Gastroesophageal sphincter (tissue), 4 donors: ENCODE measurements at regions not wholly inside any gene's neighbourhood (a gene's known extent, or its start where the extent isn't known, plus 50 kb on each side); places are given as distances from the start of the nearest gene placed in this dataset.

Experiments
- ATAC-seq: fragments of 150-250 bp; one replicate; pipeline ENCODE4 v1.9.1; 2016; ENCODE audit warnings: mild to moderate bottlenecking, moderate library complexity
- H3K27ac ChIP-seq, 4 donors: fragments of 200-600 bp; sonication (generic) in 3 of 4; 1 replicate in 3 of 4; 2 replicates in 1 of 4; pipeline ENCODE4 v1.5.1; 2016 to 2019
- H3K27me3 ChIP-seq: fragments of 200-600 bp; sonication (generic); one replicate; pipeline ENCODE4 v1.5.1; 2019
- H3K36me3 ChIP-seq, 2 donors: fragments of 200-600 bp; sonication (generic); one replicate each; pipeline ENCODE4 v1.5.1; 2019; ENCODE audit warnings: control low read depth in 1 of 2
- H3K4me1 ChIP-seq, 3 donors: fragments of 200-600 bp; sonication (generic); 1 replicate in 2 of 3; 2 replicates in 1 of 3; pipeline ENCODE4 v1.5.1; 2016 to 2019; ENCODE audit warnings: control low read depth in 2 of 3
- H3K4me3 ChIP-seq, 2 donors: fragments of 200-600 bp; sonication (generic); one replicate each; pipeline ENCODE4 v1.5.1; 2019; ENCODE audit warnings: mild to moderate bottlenecking in 1 of 2, moderate library complexity in 1 of 2
- H3K9me3 ChIP-seq, 3 donors: fragments of 200-600 bp; sonication (generic); one replicate each; pipeline ENCODE4 v1.5.1; 2017 to 2019; ENCODE audit warnings: control low read depth in 2 of 3
- EP300 ChIP-seq: sonication (generic); formaldehyde crosslinking; IDR thresholded peaks from one replicate; pipeline ENCODE4 v1.6.1; 2017; ENCODE audit warnings: antibody characterized with exemption, mild to moderate bottlenecking
- POLR2A ChIP-seq, 2 donors: fragments of 450-650 bp; IDR thresholded peaks; one replicate each; pipeline ENCODE4 v1.6.1; 2017; ENCODE audit warnings: antibody characterized with exemption in 2 of 2, mild to moderate bottlenecking in 2 of 2, moderate library complexity in 1 of 2
- POLR2AphosphoS5 ChIP-seq: sonication (generic); formaldehyde crosslinking; IDR thresholded peaks from one replicate; pipeline ENCODE4 v1.6.1; 2017; ENCODE audit warnings: antibody characterized with exemption
- whole genome bisulfite sequencing, 2 donors: methylation state at CpG; one replicate each; pipeline ENCODE4 v1.1.5; 2018; ENCODE audit warnings: low coverage in 1 of 2; 5-methylcytosine and 5-hydroxymethylcytosine counted together
- TF ChIP-seq, protein P1 (sequence below), 4 experiments: fragments of 200-600 bp in 2 of 4; fragments of 450-650 bp in 2 of 4; sonication (generic) in 1 of 4; IDR thresholded peaks; one replicate each; pipeline ENCODE4 v1.5.1; 2017 to 2019; ENCODE audit warnings: antibody characterized with exemption in 4 of 4, mild to moderate bottlenecking in 2 of 4, moderate library complexity in 2 of 4

DNA sequence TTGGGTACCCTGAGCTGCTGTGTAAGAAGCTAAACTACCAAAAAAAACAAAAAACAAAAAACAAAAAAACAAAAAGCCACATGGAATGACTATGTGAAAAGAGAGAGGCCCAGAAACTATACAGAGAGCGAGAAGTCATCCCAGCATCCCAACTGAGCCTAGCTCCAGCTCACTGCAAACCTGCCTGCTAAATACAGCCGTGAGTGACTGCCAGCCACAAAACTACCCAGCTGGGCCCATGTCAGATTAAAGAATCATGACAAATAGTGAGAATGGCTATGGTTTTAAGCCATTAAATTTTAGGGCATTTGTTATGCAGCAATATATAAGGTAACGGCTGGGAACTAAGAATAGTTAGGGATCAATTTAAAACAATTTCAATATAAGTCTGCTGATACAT is 335.1 kb upstream of the PDE4D start:
- ATAC-seq = no peak
- no peaks in the 10 kb centered on the region for H3K27me3 ChIP-seq

DNA sequence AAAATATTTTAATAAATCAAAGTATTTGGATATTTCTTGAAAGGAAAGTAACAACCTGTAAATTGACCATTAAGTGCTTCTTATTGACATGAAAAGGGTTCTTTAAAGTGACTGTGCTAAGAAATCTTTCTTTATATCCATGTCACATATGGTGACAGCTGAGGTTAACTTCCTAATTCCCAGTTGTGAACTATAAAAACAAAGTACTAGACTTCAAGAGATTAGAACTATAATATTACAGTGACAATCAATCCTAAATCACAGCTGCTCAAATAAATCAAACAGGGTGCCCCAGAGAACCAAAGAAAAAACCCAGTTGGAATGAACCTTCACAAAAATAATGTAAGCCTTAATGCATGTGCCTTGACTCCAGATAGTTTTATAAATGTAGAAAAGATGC is 332.6 kb upstream of the PDE4D start:
- H3K27ac ChIP-seq = no peak overlapping the region
- ATAC-seq = no peak
- no peaks in the 10 kb centered on the region for H3K27me3 ChIP-seq
- no peaks in the 10 kb centered on the region for H3K36me3 ChIP-seq
- no peaks in the 10 kb centered on the region for H3K9me3 ChIP-seq
- H3K4me1 ChIP-seq = no peaks in the 10 kb centered on the region
- H3K4me3 ChIP-seq = no peak overlapping the region
- no peak for TF ChIP-seq POLR2A (IDR thresholded peaks at IDR 0.05)
- TF ChIP-seq EP300 = no peak
- TF ChIP-seq POLR2AphosphoS5 = no peak
- TF ChIP-seq, protein P1, sequence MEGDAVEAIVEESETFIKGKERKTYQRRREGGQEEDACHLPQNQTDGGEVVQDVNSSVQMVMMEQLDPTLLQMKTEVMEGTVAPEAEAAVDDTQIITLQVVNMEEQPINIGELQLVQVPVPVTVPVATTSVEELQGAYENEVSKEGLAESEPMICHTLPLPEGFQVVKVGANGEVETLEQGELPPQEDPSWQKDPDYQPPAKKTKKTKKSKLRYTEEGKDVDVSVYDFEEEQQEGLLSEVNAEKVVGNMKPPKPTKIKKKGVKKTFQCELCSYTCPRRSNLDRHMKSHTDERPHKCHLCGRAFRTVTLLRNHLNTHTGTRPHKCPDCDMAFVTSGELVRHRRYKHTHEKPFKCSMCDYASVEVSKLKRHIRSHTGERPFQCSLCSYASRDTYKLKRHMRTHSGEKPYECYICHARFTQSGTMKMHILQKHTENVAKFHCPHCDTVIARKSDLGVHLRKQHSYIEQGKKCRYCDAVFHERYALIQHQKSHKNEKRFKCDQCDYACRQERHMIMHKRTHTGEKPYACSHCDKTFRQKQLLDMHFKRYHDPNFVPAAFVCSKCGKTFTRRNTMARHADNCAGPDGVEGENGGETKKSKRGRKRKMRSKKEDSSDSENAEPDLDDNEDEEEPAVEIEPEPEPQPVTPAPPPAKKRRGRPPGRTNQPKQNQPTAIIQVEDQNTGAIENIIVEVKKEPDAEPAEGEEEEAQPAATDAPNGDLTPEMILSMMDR (IDR thresholded peaks at IDR 0.05) = no peak

More for the DNA sequence above, 335.1 kb upstream of the PDE4D start:
- no peaks in the 10 kb centered on the region for H3K36me3 ChIP-seq
- no peaks in the 10 kb centered on the region for H3K4me1 ChIP-seq
- no peak overlapping the region for H3K27ac ChIP-seq
- WGBS, 2 donors = 87 to 93% methylated on average over 1 to 3 of the region's 3 CpGs
- no peak overlapping the region for H3K4me3 ChIP-seq
- TF ChIP-seq POLR2AphosphoS5 (no peak), POLR2A (IDR thresholded peaks at IDR 0.05) (no peak), EP300 (no peak)
- TF ChIP-seq, protein P1 (IDR thresholded peaks at IDR 0.05) = no peak
- H3K9me3 ChIP-seq = no peaks in the 10 kb centered on the region

DNA sequence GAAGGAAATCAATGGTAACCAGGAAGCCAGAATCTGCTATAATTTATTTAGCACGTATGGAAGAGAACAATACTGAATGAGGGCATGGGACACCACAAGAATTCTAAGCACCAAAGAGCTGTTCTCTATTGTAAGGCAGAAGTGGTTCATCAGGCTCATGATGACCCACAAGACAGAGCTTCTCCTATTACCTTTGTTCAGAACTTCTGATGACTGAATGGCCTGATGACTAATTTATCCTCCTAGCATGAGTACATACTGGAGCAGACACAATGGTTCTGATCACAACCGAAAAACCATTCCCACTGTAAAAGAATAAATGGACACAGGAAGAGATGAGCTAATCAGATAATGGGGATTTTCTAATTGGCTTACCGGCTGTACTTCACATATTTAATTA is 329.8 kb upstream of the PDE4D start:
- no peak for ATAC-seq
- Histone ChIP-seq H3K36me3 (no peaks in the 10 kb centered on the region), H3K9me3 (no peaks in the 10 kb centered on the region), H3K27me3 (no peaks in the 10 kb centered on the region), H3K4me1 (no peaks in the 10 kb centered on the region), H3K4me3 (no peak overlapping the region), H3K27ac (no peak overlapping the region)
- TF ChIP-seq EP300 = no peak
- TF ChIP-seq POLR2A (IDR thresholded peaks at IDR 0.05) = no peak
- TF ChIP-seq, protein P1 (IDR thresholded peaks at IDR 0.05) = no peak
- no peak for TF ChIP-seq POLR2AphosphoS5
- WGBS, 2 donors = 79 to 81% methylated on average over 3 of the region's 3 CpGs

DNA sequence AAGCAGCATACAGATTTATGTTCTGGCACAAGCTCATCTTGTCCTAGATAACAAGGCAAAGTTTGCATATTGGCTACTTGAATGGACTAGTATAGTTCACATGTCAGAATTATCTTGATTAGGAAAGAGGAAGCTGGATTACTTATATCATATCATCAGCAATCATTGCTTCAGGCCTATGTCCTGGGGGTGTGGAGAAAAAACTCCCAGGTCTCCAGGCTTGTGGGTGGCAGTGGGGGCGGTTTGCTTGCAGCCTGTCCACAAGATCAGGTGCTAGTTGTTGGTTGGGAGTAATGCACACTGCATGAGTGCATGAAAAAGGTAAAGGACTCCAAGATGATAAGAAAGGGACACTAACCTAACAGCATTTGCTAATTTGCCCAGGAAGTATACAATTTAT is 326.4 kb upstream of the PDE4D start:
- Histone ChIP-seq H3K4me1 (no peaks in the 10 kb centered on the region), H3K27me3 (no peaks in the 10 kb centered on the region), H3K27ac (no peak overlapping the region), H3K36me3 (no peaks in the 10 kb centered on the region), H3K4me3 (no peak overlapping the region), H3K9me3 (no peaks in the 10 kb centered on the region)
- TF ChIP-seq EP300 (no peak), POLR2A (IDR thresholded peaks at IDR 0.05) (no peak)
- TF ChIP-seq, protein P1 (IDR thresholded peaks at IDR 0.05) = no peak
- 67 to 100% methylated on average over 1 of the region's 1 CpG for WGBS, 2 donors
- ATAC-seq = no peak

DNA sequence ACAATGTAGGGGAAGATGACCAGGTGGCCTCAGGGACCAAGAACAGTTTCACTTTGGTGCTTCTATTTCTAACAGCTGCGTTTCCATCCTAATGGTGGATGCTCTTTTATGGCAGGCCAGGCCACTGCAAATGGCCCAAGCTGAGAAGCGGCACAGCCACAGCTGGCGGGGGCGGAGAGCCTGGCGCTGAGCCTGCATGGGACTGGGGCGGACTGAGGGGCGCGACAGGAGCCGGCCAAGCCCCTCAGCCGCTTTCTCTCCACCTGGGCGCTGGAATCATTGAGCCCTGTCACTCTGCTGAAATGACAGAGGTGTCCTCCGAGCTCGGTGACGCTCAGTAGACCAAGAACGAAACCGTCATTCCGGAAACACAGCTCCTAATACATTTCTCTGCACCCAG is 317.3 kb upstream of the PDE4D start:
- H3K4me3 ChIP-seq = no peak overlapping the region
- 100% methylated on average over 1 of the region's 17 CpGs; no CpG with 5 or more reads in 1 of the 2 donors for WGBS, 2 donors
- peaks cover 0 to 27% (median 8%) of the 10 kb centered on the region in 3 donors for H3K4me1 ChIP-seq
- no peaks in the 10 kb centered on the region for H3K9me3 ChIP-seq
- no peak for ATAC-seq
- no peaks in the 10 kb centered on the region for H3K36me3 ChIP-seq
- TF ChIP-seq POLR2A (IDR thresholded peaks at IDR 0.05) (no peak), POLR2AphosphoS5 (no peak), EP300 (no peak)
- TF ChIP-seq, protein P1 (IDR thresholded peaks at IDR 0.05) = no peak
- no peak overlapping the region for H3K27ac ChIP-seq
- H3K27me3 ChIP-seq = no peaks in the 10 kb centered on the region
